Inflammatory macrophage (primary cell): ENCODE measurements at regions not wholly inside any gene's neighbourhood (a gene's known extent, or its start where the extent isn't known, plus 50 kb on each side); places are given as distances from the start of the nearest gene placed in this dataset.
A peak's percentile ranks its signal among the peaks of the same experiment; 100 is the strongest.

Experiments
- DNase-seq, 2 donors: peaks; one replicate each; pipeline ENCODE4 v3.0.0-alpha.2; 2020 to 2022

DNA sequence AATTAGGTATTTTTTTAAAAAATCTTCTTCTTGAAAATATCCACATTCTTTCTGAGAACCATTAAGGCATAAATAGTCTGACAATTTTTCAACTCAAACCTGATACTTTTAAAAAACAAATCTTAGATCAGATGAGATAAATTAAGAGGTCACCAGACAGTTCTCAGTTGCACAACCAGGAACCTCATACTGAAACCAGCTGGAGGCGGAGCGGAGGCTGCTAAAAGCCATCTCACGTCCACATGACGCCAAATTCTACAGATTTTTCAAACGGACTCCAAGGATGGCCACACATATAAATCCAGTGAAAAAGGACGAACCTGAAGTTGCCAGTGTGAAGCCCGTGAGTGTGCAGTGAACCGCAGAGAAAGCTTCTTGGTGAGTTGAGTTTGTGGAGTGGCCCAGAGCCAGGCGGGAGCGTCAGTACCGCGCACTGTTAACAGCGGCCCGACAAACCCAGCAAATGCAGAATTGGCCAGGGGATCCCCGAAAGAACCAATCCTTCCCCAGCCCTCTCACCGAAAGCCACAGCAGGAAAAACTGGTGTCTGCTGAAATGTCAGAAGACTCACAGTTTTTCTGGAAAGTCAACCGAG lies 53.1 kb upstream of the BBS5 start:
- no peak for DNase-seq

DNA sequence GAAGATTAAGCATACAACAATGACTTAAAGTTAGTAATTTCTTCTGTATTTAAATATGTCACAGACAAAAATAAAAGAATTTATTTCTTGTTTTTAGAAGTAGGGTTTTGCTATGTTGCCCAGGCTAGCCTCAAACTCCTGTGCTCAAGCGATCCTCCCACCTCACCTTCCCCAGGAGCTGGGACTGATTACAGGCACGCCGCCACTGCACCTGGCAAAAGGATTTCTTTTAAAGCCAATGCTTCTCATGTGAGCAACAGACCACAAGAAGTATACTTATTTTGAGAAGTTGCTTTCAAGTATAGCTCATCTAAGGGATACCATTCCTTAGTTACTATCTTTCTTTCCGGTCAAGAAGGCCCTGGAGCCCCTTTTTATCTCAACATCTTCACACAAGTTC lies 57.2 kb upstream of the BBS5 start:
- DNase-seq: no peak

DNA sequence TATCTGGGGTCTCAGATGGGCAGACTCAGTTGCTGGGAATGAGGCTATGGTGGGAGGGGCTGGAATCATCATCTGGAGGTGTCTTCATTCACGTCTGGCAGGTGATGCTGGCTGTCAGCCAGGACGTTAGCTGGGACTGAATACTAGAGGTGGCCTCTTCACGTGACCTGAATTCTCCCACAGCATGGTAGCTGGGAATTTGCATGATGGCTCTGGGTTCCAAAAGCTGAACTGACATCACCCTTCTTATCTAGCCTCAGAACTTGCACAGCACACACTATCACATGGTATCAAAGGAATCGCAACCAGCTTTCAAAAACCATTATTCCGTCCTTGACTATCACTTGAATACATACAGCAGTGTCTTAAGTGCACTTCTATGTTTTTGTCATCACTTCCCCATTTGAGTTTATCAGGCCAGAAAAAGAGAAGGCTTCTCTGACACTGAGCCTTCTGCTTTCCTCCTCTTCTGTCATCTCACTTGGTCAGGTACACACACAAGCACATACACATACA lies 53.0 kb upstream of the LRP2 start:
- peak; percentile 7 to 30 for DNase-seq
